ENCODE measurements at regions not wholly inside any gene's neighbourhood (a gene's known extent, or its start where the extent isn't known, plus 50 kb on each side); places are given as distances from the start of the nearest gene placed in this dataset.

DNA sequence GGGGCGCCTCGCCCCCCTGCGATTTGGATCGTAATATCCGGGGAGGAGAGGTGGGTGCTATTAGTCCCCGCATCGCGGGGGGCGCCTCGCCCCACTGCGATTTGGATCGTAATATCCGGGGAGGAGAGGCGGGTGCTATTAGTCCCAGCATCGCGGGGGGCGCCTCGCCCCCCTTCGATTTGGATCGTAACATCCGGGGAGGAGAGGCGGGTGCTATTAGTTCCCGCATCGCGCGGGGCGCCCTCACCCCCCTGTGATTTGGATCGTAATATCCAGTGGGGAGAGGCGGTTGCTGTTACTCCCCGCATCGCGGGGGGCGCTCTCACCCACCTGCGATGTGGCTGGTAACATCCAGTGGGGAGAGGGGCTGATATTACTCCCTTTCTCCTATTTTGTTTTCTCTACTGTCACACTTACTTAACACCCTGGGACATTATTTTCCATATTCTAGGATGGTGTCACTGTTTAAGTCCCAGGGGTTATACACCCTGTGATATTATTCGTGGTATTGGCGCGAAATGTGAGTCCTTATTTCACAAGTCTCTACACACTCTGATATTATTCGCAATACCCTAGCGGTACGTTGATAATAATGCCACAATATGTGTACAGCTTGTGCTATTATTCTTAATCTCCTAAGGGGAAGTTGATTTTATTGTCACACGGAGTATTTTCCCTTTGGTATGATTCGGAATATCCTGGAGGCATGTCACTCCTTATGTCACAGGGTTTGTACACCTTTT, 57.8 kb upstream of the ALDH3B2 start:
- TF ChIP-seq, protein P1, sequence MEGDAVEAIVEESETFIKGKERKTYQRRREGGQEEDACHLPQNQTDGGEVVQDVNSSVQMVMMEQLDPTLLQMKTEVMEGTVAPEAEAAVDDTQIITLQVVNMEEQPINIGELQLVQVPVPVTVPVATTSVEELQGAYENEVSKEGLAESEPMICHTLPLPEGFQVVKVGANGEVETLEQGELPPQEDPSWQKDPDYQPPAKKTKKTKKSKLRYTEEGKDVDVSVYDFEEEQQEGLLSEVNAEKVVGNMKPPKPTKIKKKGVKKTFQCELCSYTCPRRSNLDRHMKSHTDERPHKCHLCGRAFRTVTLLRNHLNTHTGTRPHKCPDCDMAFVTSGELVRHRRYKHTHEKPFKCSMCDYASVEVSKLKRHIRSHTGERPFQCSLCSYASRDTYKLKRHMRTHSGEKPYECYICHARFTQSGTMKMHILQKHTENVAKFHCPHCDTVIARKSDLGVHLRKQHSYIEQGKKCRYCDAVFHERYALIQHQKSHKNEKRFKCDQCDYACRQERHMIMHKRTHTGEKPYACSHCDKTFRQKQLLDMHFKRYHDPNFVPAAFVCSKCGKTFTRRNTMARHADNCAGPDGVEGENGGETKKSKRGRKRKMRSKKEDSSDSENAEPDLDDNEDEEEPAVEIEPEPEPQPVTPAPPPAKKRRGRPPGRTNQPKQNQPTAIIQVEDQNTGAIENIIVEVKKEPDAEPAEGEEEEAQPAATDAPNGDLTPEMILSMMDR (IDR thresholded peaks at IDR 0.05): peak in 1 of 4 donors; percentile 20
- TF ChIP-seq POLR2A (IDR thresholded peaks at IDR 0.05): no peak

Data from right lobe of liver (tissue), 4 donors.